ENCODE measurements at regions not wholly inside any gene's neighbourhood (a gene's known extent, or its start where the extent isn't known, plus 50 kb on each side); places are given as distances from the start of the nearest gene placed in this dataset.

- TF ChIP-seq CTCF (IDR thresholded peaks at IDR 0.05) (no peak), REST (IDR thresholded peaks at IDR 0.05; ENCODE audit: insufficient read depth in 1 of 2, low read depth in 2 of 2, low read length in 1 of 2) (no peak), POLR2AphosphoS5 (IDR thresholded peaks at IDR 0.05; ENCODE audit: low read depth, low read length) (no peak), TCF7L2 (IDR thresholded peaks at IDR 0.05; ENCODE audit: low read depth, low read length) (no peak)
These were observed 214.0 kb upstream of the SOX1 start for GRCh38 chr13:111852725-111853518.
